T-helper 17 cell (primary cell): ENCODE measurements at regions not wholly inside any gene's neighbourhood (a gene's known extent, or its start where the extent isn't known, plus 50 kb on each side); places are given as distances from the start of the nearest gene placed in this dataset.

Source experiments
- ATAC-seq: fragments of 150-1000 bp; cut with Tn5 transposase; 2 replicates; pipeline ENCODE4 v1.10.0; 2021; ENCODE audit warnings: mild to moderate bottlenecking, moderate library complexity
- DNase-seq, 3 donors: peaks; one replicate each; pipeline versions ENCODE4 v3.0.0 to v3.0.0-alpha.2; 2020 to 2021
- H3K9me3 ChIP-seq: one replicate; pipeline ENCODE4 v1.7.0; 2013; ENCODE audit warnings: low read length, mild to moderate bottlenecking; ENCODE audit not compliant: control insufficient read depth, poor library complexity, severe bottlenecking
- H3K27ac Mint-ChIP-seq: one replicate; pipeline ENCODE4 v1.8.0; 2022; ENCODE audit warnings: mild to moderate bottlenecking, moderate library complexity, mixed read lengths
- H3K27me3 Mint-ChIP-seq: one replicate; pipeline ENCODE4 v1.8.0; 2022; ENCODE audit warnings: mixed read lengths
- H3K36me3 Mint-ChIP-seq: one replicate; pipeline ENCODE4 v1.8.0; 2022; ENCODE audit warnings: low read depth, mixed read lengths
- H3K4me1 Mint-ChIP-seq: one replicate; pipeline ENCODE4 v1.8.0; 2022; ENCODE audit warnings: mild to moderate bottlenecking, mixed read lengths
- H3K4me3 Mint-ChIP-seq: one replicate; pipeline ENCODE4 v1.8.0; 2022; ENCODE audit warnings: mild to moderate bottlenecking, moderate library complexity, mixed read lengths

GRCh38 chr12:87086118-87086891 lies 830.1 kb upstream of the MGAT4C start:
- no peaks in the 10 kb centered on the region for H3K4me1 Mint-ChIP-seq
- ATAC-seq = no peak
- DNase-seq = no peak
- H3K36me3 Mint-ChIP-seq = no peaks in the 10 kb centered on the region
- no peaks in the 10 kb centered on the region for H3K9me3 ChIP-seq
- no peaks in the 10 kb centered on the region for H3K27me3 Mint-ChIP-seq
- no peak overlapping the region for H3K27ac Mint-ChIP-seq
- no peak overlapping the region for H3K4me3 Mint-ChIP-seq

- Mint-ChIP-seq H3K27me3 (no peaks in the 10 kb centered on the region), H3K4me3 (no peak overlapping the region), H3K36me3 (no peaks in the 10 kb centered on the region), H3K4me1 (no peaks in the 10 kb centered on the region), H3K27ac (no peak overlapping the region)
- no peaks in the 10 kb centered on the region for H3K9me3 ChIP-seq
- no peak for DNase-seq
- ATAC-seq = no peak
These were observed 829.1 kb upstream of the MGAT4C start for GRCh38 chr12:87085286-87085685.

- Mint-ChIP-seq H3K4me3 (no peak overlapping the region), H3K36me3 (no peaks in the 10 kb centered on the region), H3K27ac (no peak overlapping the region), H3K27me3 (no peaks in the 10 kb centered on the region), H3K4me1 (no peaks in the 10 kb centered on the region)
- H3K9me3 ChIP-seq = no peaks in the 10 kb centered on the region
- DNase-seq (no peak), ATAC-seq (no peak)
These were observed 826.6 kb upstream of the MGAT4C start for GRCh38 chr12:87082756-87083155.

- H3K36me3 Mint-ChIP-seq = no peaks in the 10 kb centered on the region
- no peak overlapping the region for H3K27ac Mint-ChIP-seq
- no peak overlapping the region for H3K4me3 Mint-ChIP-seq
- no peaks in the 10 kb centered on the region for H3K9me3 ChIP-seq
- ATAC-seq (no peak), DNase-seq (no peak)
- H3K27me3 Mint-ChIP-seq = no peaks in the 10 kb centered on the region
- H3K4me1 Mint-ChIP-seq = no peaks in the 10 kb centered on the region
These were observed 818.6 kb upstream of the MGAT4C start for GRCh38 chr12:87074781-87075180.

- no peak for DNase-seq
- Mint-ChIP-seq H3K36me3 (no peaks in the 10 kb centered on the region), H3K4me1 (no peaks in the 10 kb centered on the region), H3K4me3 (no peak overlapping the region), H3K27ac (no peak overlapping the region), H3K27me3 (no peaks in the 10 kb centered on the region)
- ATAC-seq = no peak
- no peaks in the 10 kb centered on the region for H3K9me3 ChIP-seq
These were observed 810.1 kb upstream of the MGAT4C start for GRCh38 chr12:87066326-87066725.

GRCh38 chr12:87059231-87059630 lies 803.0 kb upstream of the MGAT4C start:
- no peak overlapping the region for H3K27ac Mint-ChIP-seq
- no peaks in the 10 kb centered on the region for H3K36me3 Mint-ChIP-seq
- ATAC-seq = no peak

GRCh38 chr12:87054226-87054625 lies 798.0 kb upstream of the MGAT4C start:
- H3K9me3 ChIP-seq = no peaks in the 10 kb centered on the region
- no peaks in the 10 kb centered on the region for H3K4me1 Mint-ChIP-seq
- no peak overlapping the region for H3K4me3 Mint-ChIP-seq
- no peak overlapping the region for H3K27ac Mint-ChIP-seq
- H3K36me3 Mint-ChIP-seq = no peaks in the 10 kb centered on the region
- H3K27me3 Mint-ChIP-seq = no peaks in the 10 kb centered on the region
- ATAC-seq = no peak
- DNase-seq = no peak

More at GRCh38 chr12:87059231-87059630, 803.0 kb upstream of the MGAT4C start:
- H3K27me3 Mint-ChIP-seq = no peaks in the 10 kb centered on the region
- no peaks in the 10 kb centered on the region for H3K4me1 Mint-ChIP-seq
- H3K4me3 Mint-ChIP-seq = no peak overlapping the region
- no peaks in the 10 kb centered on the region for H3K9me3 ChIP-seq
- DNase-seq = no peak

GRCh38 chr12:87051621-87052020 lies 795.4 kb upstream of the MGAT4C start:
- Mint-ChIP-seq H3K4me3 (no peak overlapping the region), H3K4me1 (no peaks in the 10 kb centered on the region), H3K27ac (no peak overlapping the region), H3K36me3 (no peaks in the 10 kb centered on the region), H3K27me3 (no peaks in the 10 kb centered on the region)
- no peaks in the 10 kb centered on the region for H3K9me3 ChIP-seq
- ATAC-seq (no peak), DNase-seq (no peak)

- Mint-ChIP-seq H3K27me3 (no peaks in the 10 kb centered on the region), H3K4me1 (no peaks in the 10 kb centered on the region), H3K36me3 (no peaks in the 10 kb centered on the region), H3K4me3 (no peak overlapping the region), H3K27ac (no peak overlapping the region)
- peaks cover 4% of the 10 kb centered on the region for H3K9me3 ChIP-seq
- ATAC-seq = no peak
- DNase-seq = no peak
These were observed 791.5 kb upstream of the MGAT4C start for GRCh38 chr12:87047691-87048090.

- no peaks in the 10 kb centered on the region for H3K36me3 Mint-ChIP-seq
- H3K27me3 Mint-ChIP-seq = no peaks in the 10 kb centered on the region
- H3K9me3 ChIP-seq = no peaks in the 10 kb centered on the region
- H3K4me3 Mint-ChIP-seq = no peak overlapping the region
- no peak overlapping the region for H3K27ac Mint-ChIP-seq
- ATAC-seq = no peak
- H3K4me1 Mint-ChIP-seq = no peaks in the 10 kb centered on the region
- DNase-seq = no peak
These were observed 783.3 kb upstream of the MGAT4C start for GRCh38 chr12:87039536-87039935.

- no peaks in the 10 kb centered on the region for H3K27me3 Mint-ChIP-seq
- H3K4me1 Mint-ChIP-seq = no peaks in the 10 kb centered on the region
- no peaks in the 10 kb centered on the region for H3K36me3 Mint-ChIP-seq
- DNase-seq (no peak), ATAC-seq (no peak)
- no peak overlapping the region for H3K4me3 Mint-ChIP-seq
- no peak overlapping the region for H3K27ac Mint-ChIP-seq
- H3K9me3 ChIP-seq = no peaks in the 10 kb centered on the region
These were observed 781.9 kb upstream of the MGAT4C start for GRCh38 chr12:87038098-87038497.

GRCh38 chr12:87025976-87026375 lies 769.8 kb upstream of the MGAT4C start:
- no peaks in the 10 kb centered on the region for H3K4me1 Mint-ChIP-seq
- DNase-seq = no peak
- H3K9me3 ChIP-seq = no peaks in the 10 kb centered on the region
- H3K4me3 Mint-ChIP-seq = no peak overlapping the region
- no peaks in the 10 kb centered on the region for H3K27me3 Mint-ChIP-seq
- ATAC-seq = no peak
- H3K36me3 Mint-ChIP-seq = no peaks in the 10 kb centered on the region
- no peak overlapping the region for H3K27ac Mint-ChIP-seq

- Mint-ChIP-seq H3K27ac (no peak overlapping the region), H3K36me3 (no peaks in the 10 kb centered on the region), H3K4me3 (no peak overlapping the region), H3K4me1 (no peaks in the 10 kb centered on the region), H3K27me3 (no peaks in the 10 kb centered on the region)
- no peaks in the 10 kb centered on the region for H3K9me3 ChIP-seq
- ATAC-seq = no peak
- no peak for DNase-seq
These were observed 765.2 kb upstream of the MGAT4C start for GRCh38 chr12:87021400-87021799.

GRCh38 chr12:87020071-87020470 lies 763.9 kb upstream of the MGAT4C start:
- ATAC-seq (no peak), DNase-seq (no peak)
- Mint-ChIP-seq H3K27me3 (no peaks in the 10 kb centered on the region), H3K4me3 (no peak overlapping the region), H3K27ac (no peak overlapping the region), H3K4me1 (no peaks in the 10 kb centered on the region), H3K36me3 (no peaks in the 10 kb centered on the region)
- no peaks in the 10 kb centered on the region for H3K9me3 ChIP-seq
